ENCODE measurements at regions not wholly inside any gene's neighbourhood (a gene's known extent, or its start where the extent isn't known, plus 50 kb on each side); places are given as distances from the start of the nearest gene placed in this dataset.

DNA sequence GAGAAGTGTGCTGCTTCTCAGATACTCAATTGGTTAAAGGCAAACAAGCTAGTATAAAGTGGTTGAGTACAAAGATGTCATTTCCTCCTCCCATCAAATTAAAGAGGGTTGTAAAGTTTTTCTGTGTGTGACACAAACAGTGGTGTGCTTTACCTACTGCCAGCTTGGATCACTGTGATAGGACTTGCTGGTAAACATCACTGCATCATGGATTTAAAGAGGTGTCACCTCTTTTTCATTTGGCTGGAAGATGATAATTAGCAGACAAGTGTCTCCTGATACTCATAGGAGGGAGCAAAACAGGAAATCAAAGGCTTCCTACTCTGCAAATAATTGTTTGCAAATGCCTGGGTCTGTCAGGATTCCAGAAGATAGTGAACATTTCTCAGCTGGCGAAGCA lies 200.5 kb downstream of the MDFIC start:
- no peak for TF ChIP-seq CTCF (IDR thresholded peaks at IDR 0.05; ENCODE audit: low read depth, low read length)
- no peak overlapping the region for H3K4me3 ChIP-seq (ENCODE audit: low read depth, low read length)
- in situ Hi-C loops (cut with HindIII; ENCODE audit: low sequenced_read_pairs), result no loop called here
- no peak for DNase-seq (ENCODE audit: low read depth, low spot score)

DNA sequence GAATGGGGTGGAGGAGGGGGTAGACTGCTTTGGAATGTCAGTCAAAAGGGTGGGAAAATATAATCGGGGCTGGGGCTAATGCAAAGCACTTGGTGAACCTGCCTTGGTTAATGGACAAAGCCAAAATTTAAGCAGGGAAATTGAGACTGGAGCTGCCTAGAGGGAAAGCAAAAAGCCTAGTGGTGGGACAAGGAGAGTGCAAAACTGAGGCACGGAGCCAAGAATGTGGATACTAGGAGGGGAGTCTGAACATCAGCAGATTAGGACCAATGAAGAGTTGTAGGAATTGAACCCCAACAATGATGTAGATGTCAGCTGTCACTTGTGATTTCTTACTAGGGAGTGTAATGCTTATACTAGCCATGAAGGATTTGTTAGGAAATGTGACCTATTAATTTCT lies 195.9 kb downstream of the MDFIC start:
- DNase-seq (ENCODE audit: low read depth, low spot score), result no peak
- in situ Hi-C loops (cut with HindIII; ENCODE audit: low sequenced_read_pairs), result no loop called here
- H3K4me3 ChIP-seq (ENCODE audit: low read depth, low read length), result no peak overlapping the region
- no peak for TF ChIP-seq CTCF (IDR thresholded peaks at IDR 0.05; ENCODE audit: low read depth, low read length)

GRCh38 chr7:115116773-115117715 lies 195.2 kb downstream of the MDFIC start:
- in situ Hi-C loops (cut with HindIII; ENCODE audit: low sequenced_read_pairs), result no loop called here

GRCh38 chr7:115113776-115114175 lies 191.9 kb downstream of the MDFIC start:
- no peak for TF ChIP-seq CTCF (IDR thresholded peaks at IDR 0.05; ENCODE audit: low read depth, low read length)
- no peak overlapping the region for H3K4me3 ChIP-seq (ENCODE audit: low read depth, low read length)
- no peak for DNase-seq (ENCODE audit: low read depth, low spot score)
- in situ Hi-C loops (cut with HindIII; ENCODE audit: low sequenced_read_pairs), result no loop called here

More at GRCh38 chr7:115116773-115117715, 195.2 kb downstream of the MDFIC start:
- TF ChIP-seq CTCF (IDR thresholded peaks at IDR 0.05; ENCODE audit: low read depth, low read length), result no peak
- no peak for DNase-seq (ENCODE audit: low read depth, low spot score)
- no peak overlapping the region for H3K4me3 ChIP-seq (ENCODE audit: low read depth, low read length)

DNA sequence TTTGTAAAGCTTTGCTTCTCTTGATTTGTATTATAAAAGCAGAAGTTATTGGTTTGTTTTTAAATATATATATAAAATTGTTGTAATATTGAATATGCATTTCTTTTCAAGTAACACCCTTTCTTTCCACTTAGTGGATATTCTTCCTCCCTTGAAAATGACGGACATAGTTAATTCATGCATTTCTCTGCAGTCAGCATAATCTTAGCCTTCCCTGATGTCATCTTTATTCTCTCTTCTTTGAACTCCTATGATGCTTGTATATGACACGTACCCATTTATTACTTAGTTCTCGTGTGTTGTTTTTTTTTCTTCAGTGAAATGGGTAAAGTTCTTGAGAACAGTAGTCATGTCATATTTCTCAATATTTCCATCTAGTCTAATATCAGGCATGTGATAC lies 191.2 kb downstream of the MDFIC start:
- TF ChIP-seq CTCF (IDR thresholded peaks at IDR 0.05; ENCODE audit: low read depth, low read length), result no peak
- DNase-seq (ENCODE audit: low read depth, low spot score), result no peak
- in situ Hi-C loops (cut with HindIII; ENCODE audit: low sequenced_read_pairs), result no loop called here
- H3K4me3 ChIP-seq (ENCODE audit: low read depth, low read length), result no peak overlapping the region

GRCh38 chr7:115110523-115110922 lies 188.6 kb downstream of the MDFIC start:
- TF ChIP-seq CTCF (IDR thresholded peaks at IDR 0.05; ENCODE audit: low read depth, low read length), result no peak
- in situ Hi-C loops (cut with HindIII; ENCODE audit: low sequenced_read_pairs), result no loop called here
- H3K4me3 ChIP-seq (ENCODE audit: low read depth, low read length), result no peak overlapping the region
- no peak for DNase-seq (ENCODE audit: low read depth, low spot score)
